GM19397 (cell line): ENCODE measurements at regions not wholly inside any gene's neighbourhood (a gene's known extent, or its start where the extent isn't known, plus 50 kb on each side); places are given as distances from the start of the nearest gene placed in this dataset.
"Not testable (repeated sequence)": the region's sequence is repeated elsewhere in the genome, so short reads cannot be mapped to it uniquely, and the experiment has no call there.

Source experiments
- ATAC-seq: cut with Tn5 transposase; IDR thresholded peaks from one replicate; pipeline ENCODE4 v1.9.1; 2021; ENCODE audit warnings: mild to moderate bottlenecking, moderate library complexity; ENCODE audit not compliant: unreplicated experiment

DNA sequence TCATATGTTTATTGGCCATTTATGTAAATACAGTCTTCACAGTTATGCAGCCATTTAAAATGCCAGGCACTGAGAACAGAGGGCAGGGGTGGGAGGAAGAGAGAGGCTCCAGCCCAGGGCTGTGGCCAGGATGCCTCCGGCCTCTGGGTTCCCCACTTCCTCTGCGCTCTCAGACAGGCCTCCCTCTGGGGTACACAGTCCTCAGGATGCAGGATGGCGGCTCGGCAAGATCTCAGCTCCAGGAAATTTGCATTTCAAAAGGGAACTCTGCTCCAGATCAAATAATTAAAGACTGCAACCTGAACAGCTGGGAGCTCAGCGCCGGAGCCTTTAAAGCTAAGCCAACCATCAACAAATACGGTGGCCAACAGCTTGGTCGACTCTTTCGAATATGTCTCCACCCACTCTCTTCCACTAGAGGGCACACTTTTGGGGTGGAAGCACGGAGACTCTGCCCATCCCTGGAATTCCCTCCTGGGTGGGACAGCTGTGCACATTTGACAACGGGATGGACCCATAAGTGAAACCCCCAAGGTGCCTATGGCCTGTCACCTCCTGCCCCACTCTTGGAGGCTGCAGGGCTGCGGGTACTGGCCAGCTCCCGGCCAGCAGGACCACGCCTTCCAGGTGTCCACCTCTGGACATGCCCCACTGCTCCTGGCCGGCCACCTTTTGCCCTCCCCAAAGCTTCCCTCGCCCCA is 1044.7 kb downstream of the BRD1 start:
- no peak for ATAC-seq

DNA sequence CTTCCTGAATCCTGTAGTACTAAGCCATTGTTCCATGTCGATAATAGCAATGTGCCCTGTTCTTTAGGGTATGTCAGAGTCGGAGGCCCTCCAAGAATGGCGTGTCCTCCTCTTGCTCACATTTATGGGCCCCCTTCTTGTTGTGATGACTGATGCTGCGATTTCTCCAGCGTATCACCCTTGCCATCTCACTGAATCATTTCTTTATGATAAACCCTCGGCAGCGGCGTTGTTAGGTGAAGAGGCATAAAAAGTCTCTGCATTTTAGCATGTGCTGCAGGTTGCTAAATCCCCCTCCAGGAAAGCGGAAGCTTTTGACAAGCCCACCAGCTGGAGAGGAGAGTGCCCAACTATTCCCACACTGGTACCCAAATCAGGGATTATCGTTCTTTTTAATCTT is 1045.3 kb downstream of the BRD1 start:
- ATAC-seq, result no peak

DNA sequence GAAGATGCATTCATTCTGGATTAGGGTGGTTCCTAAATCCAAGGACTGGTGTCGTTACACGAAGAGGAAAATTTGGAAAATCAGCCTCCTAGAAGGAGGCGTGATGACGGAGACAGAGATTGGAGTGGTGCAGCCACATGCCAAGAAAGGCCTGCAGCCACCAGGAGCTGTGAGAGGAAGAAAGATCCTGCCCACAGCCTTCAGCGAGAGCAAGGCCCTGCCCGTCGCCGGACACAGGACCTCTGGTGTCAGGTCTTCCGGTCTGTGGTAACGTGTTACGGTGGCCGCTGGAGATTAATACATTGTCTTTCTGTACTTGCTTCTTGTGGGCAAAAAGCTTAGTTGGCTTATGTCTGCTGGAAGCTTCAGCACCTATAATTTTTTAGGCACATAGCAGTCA is 1045.8 kb downstream of the BRD1 start:
- no peak for ATAC-seq

DNA sequence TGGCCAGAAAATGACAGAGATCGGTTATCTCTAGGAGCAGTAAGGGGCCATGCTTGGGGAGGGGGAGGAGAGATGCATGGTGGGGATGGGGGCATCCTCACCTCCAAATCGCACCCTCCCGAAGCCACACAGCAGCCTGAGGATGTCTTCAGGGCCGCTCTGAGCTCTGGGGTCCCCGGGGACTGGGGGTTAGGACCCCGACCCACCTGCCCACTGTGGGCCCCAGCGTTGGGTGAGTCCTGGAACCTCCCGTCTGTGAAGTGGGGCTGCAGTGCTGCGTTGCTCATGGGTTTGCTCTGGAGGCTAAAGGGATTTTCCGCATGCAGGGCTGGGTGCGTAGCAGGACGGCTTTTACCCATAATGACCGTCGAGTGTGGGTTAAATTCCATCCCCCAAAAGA is 1046.3 kb downstream of the BRD1 start:
- no peak for ATAC-seq

DNA sequence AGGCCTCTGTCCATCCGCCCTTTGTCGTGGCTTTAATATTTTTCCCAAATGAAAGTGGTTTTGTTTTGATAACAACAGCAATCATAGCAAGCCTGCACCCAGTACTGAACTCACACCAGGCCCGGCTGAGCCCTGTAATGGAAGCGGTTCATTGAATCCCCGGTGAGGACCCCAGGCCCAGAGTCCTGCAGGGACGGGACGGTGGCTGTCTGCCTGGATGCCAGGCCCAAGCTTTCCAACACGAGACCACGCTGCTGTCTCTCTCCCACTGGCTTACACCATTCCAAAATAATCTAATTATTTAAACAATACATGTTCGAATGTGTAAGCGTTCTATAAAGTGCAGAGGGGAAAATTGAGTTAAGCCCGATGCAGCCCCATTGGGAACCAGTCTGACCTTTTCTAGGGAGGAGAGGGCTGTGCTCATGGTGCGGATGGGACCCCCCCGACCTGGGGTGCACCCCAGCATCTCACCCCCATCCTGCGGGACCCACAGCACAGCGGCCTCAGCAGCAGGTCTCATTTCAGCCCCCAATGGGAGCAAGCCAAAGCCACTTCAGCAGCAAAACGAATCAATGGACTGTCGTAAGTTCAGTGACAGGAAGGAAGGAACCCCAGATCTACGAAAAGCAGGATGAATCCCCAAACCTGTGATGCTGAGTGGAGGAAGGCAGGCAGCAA is 1046.9 kb downstream of the BRD1 start:
- ATAC-seq, result no peak

DNA sequence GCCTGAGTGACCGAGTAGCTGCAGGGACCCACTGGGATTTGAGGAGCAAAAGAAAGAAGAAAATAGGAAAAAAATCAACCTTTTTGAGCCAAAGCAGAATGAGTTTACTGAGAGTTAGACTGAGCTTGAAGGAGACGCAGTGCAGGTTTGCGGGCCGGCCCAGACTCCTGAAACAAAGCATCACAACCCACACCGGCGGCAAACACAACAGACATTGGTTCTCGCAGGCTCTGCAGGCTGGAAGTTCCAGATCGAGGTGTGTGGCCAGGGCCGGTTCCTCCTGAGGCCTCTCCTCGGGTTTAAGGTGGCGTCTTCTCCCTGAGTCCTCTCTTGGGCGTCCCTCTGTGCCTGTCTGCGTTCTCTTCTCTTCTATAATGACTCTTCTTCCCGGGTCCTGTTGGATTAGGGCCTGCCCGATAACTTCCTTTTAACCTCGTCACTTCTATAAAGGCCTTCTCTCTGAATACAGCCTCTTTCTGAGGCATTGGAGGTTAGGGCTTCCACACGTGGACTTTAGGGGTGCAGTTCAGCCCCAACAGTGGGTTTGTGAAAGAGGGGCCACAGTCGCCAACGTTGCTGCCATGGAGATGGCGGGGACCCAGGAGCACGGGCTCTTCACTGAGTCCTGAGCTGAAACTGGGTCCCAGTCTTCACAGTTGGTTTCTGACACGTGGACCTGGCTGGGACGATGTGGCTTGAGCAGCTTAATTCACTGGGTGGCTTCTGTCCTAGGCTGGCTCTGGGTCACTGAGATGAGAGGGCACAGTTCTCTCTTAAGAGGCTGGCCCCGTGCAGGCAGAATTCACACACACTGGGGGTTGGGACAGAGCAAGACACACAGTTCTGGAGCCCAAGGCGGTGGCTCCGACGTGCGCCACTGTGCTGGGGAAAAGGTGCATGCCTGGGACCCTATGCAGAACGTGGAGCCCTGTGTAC is 1047.7 kb downstream of the BRD1 start:
- no peak for ATAC-seq

DNA sequence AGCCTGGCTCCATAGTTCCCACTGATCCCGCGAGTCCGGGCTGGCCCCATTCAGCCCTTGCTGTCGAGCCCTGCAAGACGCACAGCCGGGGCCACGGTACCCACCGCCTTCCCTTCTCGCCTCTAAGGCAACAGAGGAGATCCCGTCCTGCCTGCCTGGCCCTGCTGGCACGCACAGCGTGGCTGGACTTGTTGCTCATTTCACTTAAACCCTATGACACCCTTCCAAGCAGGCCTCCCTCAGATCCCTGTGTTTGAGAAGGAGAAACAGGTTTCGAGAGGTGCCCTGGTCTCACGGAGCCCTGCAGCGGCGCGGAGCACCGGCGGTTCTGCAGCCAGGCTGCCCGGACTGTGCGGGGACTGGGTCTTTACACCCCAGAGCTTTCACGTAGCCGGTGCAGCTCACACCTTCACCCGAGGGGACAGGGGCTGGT is 1048.4 kb downstream of the BRD1 start:
- no peak for ATAC-seq

DNA sequence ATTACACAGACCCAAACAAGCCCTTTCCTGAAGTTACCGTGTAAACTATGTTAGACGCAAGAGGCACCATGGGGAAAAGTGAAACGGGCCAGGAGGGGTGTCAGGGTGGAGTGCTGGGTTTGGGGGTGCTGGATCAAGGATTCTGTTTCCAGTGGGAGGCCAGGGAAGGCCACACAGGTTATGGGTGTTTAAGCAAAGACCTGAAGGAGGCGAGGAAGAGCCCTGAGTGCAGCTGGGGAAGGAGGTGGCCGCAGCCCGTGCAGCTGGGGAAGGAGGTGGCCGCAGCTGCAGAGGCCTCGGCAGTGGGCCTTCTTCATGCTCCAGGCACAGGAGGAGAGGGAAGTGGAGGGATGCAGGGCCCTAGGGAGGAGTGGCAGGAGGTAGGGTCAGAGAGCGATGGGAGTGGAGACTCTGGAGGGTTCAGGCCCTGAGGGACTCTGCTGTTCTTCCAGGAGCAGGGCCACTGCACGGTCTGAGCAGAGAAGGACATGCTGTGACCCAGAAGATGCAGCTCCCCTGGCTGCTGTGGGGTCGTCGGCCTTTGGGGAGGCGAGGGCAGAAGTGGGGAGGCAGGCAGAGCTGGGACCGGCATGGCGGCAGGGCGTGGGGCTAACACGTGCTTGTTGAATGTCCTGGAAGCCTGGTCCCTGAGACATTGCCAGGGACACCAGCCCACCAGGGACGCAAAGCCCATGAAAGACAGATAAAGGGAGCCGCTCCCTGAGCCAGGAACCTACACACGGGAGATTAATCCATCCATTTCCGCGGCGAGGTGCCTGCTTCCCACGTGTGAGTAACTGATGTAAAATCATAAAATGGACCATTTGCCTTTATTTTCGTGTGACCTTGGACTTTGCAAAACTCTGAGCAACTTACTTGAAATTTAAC is 1049.1 kb downstream of the BRD1 start:
- no peak for ATAC-seq

DNA sequence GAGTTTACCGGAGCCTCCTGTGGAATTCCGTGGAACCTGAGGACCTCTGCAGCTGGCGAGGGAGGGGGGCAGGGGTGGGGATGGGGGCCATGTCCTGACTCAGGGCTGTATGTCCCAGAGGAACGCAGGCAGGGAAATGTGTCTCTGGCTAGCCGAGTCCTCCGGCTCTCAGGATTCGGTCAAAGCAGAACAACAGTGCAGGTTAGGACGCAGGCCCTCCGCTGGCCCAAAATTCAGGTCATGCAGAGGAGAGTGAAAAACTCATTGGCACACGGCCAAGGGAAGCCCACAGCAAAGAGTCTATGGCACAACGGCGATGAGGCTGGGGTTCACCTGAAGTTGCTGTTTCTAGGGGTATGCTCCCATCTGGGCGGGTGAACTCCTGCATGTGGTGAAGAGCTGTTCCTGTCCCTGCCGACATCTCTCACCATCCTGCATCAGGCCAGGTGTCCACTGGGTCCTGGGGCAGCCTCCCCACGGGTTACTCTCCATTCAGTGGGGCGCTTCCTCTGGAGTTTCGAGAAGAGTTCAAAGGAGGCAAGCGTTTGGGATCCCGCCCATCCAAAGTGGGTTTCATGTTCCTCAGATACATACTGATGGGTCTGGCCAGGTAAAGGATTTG is 1055.3 kb downstream of the BRD1 start:
- no peak for ATAC-seq

DNA sequence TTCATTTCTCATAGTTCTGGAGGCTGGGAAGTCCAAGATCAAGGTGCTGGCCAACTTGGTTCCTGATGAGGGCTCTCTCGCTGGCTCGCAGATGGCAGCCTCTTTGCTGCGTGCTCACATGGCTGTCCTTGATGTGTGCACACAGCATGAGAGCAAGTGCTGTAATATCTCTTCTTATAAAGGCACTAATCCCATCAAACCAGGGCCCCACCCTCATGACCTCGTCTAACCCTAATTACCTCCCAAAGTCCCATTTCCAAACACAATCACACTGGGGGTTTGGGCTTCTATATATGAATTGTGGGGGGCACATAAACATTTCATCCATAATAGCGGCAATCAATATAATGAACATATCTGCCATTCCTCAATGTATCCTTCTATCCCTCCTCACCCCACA is 1062.1 kb downstream of the BRD1 start:
- no peak for ATAC-seq

DNA sequence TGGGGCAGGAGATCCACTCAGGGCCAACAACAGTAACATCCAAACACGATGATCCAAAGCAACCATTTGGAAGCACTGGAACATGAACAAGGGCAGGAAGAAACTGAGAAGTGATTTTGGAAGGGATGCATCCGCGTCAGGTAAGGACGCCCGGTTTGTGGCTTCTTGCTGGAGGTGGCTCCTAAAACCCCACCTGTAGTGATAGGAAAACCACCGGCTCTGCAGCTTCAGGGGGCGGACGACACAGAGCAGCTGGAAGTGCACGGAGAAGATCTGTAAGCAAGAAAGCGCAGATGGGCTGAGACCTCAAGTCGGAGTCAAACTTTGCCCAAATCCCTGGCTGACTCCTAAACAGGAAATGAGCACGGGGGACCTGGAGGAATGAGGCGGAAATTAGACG is 1066.1 kb downstream of the BRD1 start:
- no peak for ATAC-seq

DNA sequence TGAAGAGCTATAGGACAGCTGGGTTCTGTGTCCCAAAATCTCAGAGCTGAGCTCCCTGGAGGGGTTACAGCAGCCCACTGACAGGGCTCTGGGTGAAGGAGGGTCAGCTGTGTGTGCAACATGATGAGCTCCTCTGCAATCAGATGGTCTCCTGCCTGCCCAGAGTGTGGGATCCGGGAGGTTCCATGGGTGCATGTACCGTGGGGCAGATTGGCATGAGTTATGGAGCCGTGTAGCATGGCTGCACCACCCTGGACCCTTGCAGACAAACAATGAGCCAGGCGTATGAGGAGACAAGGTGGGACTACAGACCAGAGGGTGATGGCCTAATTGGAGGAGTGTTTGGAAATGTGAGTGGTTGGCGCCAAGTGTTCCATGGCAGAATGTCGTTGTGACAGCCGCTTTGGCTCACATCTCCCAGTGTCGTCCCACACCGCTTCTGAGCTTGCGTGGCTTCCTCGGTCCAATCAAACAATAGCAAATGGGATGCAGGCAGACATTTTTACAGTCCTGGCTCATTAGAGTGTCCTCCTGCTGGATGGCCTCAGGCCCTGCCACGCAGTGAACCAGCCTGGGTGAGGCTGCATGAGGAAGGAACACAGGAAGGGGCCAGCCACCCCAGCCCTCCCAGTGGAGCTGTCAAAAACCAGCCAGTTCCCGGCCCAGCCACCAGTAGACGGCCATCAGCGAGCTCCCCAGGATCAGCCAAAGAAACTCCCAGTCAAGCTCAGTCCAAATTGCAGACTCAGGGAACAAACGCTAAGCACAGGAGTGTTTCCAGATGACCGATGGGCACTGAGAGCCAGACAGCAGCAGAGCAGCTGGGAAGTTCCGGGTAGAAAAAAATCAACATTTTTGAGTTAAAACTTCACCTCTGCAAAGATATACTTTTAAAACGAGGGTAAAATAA is 1066.9 kb downstream of the BRD1 start:
- no peak for ATAC-seq

DNA sequence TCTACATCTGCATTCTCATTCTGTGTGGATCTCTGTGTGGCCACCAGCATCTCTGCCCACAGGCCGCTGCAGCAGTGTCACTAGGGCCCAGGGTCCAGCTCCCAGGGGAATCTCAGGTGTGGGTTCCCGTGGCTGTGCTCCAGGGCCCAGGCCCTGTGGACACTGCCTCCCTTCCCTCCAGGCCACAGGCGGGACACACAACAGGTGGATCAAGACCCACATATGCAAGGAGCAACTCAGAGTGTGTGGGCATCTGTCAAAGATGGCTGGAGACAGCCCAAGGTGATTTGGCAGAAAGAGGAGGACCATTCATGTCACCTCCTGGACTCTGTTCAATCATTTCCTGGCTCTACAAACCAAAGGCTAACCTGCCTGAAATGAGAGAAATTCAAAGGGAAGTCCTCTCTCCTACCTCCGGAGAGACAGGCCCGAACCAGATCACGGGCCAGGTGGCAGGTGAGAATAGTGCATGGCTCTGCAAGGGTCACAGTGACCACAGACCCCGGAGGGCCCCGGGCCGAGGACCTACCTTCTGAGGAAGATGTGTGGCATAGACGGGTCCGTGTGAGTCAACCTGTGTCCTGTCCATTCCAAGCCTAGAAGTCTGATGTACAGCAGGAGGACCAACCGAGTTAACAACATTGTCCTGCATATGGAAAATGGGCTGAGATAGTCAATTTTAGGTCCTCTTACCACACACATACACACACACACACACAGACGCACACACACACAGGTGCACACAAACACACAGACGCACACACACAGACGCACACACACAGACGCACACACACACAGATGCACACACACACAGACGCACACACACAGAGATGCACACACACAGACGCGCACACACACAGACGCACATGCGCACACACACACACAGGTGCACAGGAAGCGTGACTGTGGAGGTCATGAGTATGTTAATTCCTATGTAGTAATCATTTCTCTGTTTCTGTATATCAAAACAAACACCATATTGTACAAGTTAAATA is 1068.5 kb downstream of the BRD1 start:
- no peak for ATAC-seq

DNA sequence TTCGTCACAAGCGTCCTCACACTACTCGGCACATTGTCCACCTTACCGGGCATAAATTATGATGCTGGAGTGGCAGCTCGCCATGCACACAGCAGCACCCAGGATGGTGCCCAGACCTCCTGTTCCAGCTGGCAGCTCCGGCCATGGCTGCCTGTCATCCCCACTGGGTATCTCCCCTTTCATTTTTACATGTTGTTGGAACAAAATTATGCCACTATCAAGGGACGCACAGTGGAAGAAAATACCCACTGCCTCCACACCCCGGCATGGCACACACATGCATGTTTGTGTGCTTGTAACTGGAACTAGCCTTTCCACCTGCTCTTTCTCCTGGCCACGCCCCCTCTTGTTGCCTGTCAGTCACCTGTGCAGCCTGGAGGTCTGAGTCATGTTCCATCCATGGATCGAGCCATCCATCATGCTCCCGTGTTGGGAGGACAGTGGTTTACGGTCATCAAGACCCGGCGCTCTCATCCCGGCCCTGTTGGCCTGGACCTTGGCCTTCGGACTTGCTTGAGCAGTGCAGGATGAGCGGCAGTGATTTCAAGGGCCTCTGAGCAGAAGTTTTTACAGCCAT is 1069.6 kb downstream of the BRD1 start:
- ATAC-seq, result no peak

DNA sequence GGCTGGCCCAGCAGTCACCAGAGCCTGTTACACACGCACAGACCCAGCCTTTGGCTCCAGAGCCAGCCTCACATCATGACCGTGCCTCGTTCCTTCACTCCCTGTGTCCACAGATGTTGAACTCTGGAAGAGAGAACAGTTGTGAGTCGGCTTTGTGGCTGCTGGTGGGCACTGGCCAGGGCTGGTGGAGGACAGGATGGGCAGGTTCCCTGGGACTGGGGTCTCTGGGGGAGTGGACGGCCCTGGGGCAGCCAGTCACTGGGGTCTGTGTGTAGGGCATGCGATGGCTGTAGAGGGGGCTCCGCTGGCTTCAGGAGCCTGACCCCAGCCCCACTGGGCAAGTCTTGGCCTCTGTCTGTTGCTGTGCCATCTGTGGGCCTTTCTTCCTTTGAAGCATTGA is 1070.1 kb downstream of the BRD1 start:
- no peak for ATAC-seq

DNA sequence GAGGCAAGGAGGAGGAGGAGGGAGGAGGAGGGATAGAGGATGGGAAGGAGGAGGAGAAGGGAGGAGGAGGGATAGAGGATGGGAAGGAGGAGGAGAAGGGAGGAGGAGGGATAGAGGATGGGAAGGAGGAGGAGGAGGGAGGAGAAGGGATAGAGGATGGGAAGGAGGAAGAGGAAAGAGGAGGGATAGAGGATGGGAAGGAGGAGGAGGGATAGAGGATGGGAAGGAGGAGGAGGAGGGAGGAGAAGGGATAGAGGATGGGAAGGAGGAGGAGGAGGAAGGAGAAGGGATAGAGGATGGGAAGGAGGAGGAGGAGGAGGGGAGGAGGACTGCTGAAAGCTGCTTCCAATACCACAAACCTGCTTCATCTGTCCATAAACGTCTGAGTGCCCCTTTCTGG is 1070.5 kb downstream of the BRD1 start:
- ATAC-seq, result not testable (repeated sequence)
